Natural killer cell (primary cell): ENCODE measurements at regions not wholly inside any gene's neighbourhood (a gene's known extent, or its start where the extent isn't known, plus 50 kb on each side); places are given as distances from the start of the nearest gene placed in this dataset.

Experiments
- ATAC-seq, 3 donors: fragments of 150-1000 bp in 2 of 3; fragments of 200-7000 bp in 1 of 3; cut with Tn5 transposase; 1 replicate in 1 of 3; 2 replicates in 2 of 3; pipeline ENCODE4 v1.10.0; 2021; ENCODE audit warnings: mild to moderate bottlenecking in 2 of 3, moderate library complexity in 2 of 3
- DNase-seq, 2 donors: peaks; one replicate each; pipeline versions ENCODE4 v3.0.0 to v3.0.0-alpha.2; 2013 to 2021; ENCODE audit warnings: mixed read lengths in 1 of 2
- H3K27ac ChIP-seq: one replicate; pipeline ENCODE4 v1.5.1; 2013; ENCODE audit warnings: mild to moderate bottlenecking, low read length
- H3K27me3 ChIP-seq: one replicate; pipeline ENCODE4 v1.6.1; 2013; ENCODE audit warnings: low read length; ENCODE audit not compliant: control insufficient read depth, insufficient read depth
- H3K36me3 ChIP-seq: one replicate; pipeline ENCODE4 v1.6.1; 2013; ENCODE audit warnings: low read length; ENCODE audit not compliant: control insufficient read depth, insufficient read depth
- H3K4me1 ChIP-seq: one replicate; pipeline ENCODE4 v1.6.1; 2013; ENCODE audit warnings: low read length; ENCODE audit not compliant: control insufficient read depth, insufficient read depth
- H3K4me3 ChIP-seq: one replicate; pipeline ENCODE4 v1.5.1; 2013; ENCODE audit warnings: low read length
- H3K9me3 ChIP-seq: one replicate; pipeline ENCODE4 v1.6.1; 2013; ENCODE audit warnings: low read length; ENCODE audit not compliant: control insufficient read depth, insufficient read depth
- H3K27ac Mint-ChIP-seq, 2 donors: one replicate each; pipeline ENCODE4 v1.8.0; 2022; ENCODE audit warnings: mild to moderate bottlenecking in 2 of 2, mixed read lengths in 2 of 2, moderate library complexity in 1 of 2
- H3K27me3 Mint-ChIP-seq, 2 donors: one replicate each; pipeline ENCODE4 v1.8.0; 2022; ENCODE audit warnings: low read depth in 2 of 2, mixed read lengths in 2 of 2
- H3K36me3 Mint-ChIP-seq: one replicate; pipeline ENCODE4 v1.8.0; 2022; ENCODE audit warnings: mixed read lengths
- H3K4me1 Mint-ChIP-seq, 2 donors: one replicate each; pipeline ENCODE4 v1.8.0; 2022; ENCODE audit warnings: mixed read lengths in 2 of 2
- H3K4me3 Mint-ChIP-seq: one replicate; pipeline ENCODE4 v1.8.0; 2022; ENCODE audit warnings: mild to moderate bottlenecking, moderate library complexity, mixed read lengths
- H3K9me3 Mint-ChIP-seq, 2 donors: one replicate each; pipeline ENCODE4 v1.8.0; 2022; ENCODE audit warnings: mixed read lengths in 2 of 2
- whole genome bisulfite sequencing: methylation state at CpG from one replicate; pipeline ENCODE4 v1.1.7; 2013; ENCODE audit warnings: missing lambda C conversion rate; ENCODE audit not compliant: insufficient coverage; 5-methylcytosine and 5-hydroxymethylcytosine counted together
- intact Hi-C: fragments of 100-400 bp; cut with micrococcal nuclease; formaldehyde crosslinking; loops from one replicate; pipeline ENCODE4 v1.14.2; 2022
- TF ChIP-seq, protein P1 (sequence below): fragments of 200-600 bp; IDR thresholded peaks from one replicate; pipeline ENCODE4 v1.8.0; 2022; ENCODE audit warnings: antibody characterized with exemption

DNA sequence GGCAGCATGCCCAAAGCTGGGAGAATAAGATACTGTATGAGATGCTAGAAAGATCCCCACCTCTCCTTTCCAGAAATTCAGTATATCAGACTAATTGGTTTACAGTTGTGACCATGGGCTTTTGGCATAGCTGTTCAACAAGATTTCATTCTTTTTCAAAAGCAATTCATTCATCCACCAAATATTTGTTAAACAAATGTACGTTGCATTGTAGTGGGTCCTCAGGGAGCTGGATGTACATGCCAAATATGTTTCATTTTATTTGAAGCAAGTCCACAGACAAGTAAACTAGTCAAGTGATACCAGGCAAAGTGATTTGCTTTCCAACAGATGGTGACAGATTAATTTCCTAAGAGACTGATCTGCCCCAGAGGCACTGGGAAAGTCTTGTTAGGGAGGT lies 85.8 kb upstream of the ESR1 start:
- intact Hi-C loops, result no loop called here
- ATAC-seq, result no peak
- H3K27me3 Mint-ChIP-seq, result peaks cover 0 to 8% of the 10 kb centered on the region in 2 donors
- DNase-seq, result no peak
- no peak overlapping the region for H3K4me3 Mint-ChIP-seq
- H3K36me3 ChIP-seq, result no peaks in the 10 kb centered on the region
- no peaks in the 10 kb centered on the region for H3K4me1 Mint-ChIP-seq
- no peaks in the 10 kb centered on the region for H3K4me1 ChIP-seq
- no peaks in the 10 kb centered on the region for H3K27me3 ChIP-seq
- WGBS, result 100% methylated on average over 1 of the region's 1 CpG
- TF ChIP-seq, protein P1, sequence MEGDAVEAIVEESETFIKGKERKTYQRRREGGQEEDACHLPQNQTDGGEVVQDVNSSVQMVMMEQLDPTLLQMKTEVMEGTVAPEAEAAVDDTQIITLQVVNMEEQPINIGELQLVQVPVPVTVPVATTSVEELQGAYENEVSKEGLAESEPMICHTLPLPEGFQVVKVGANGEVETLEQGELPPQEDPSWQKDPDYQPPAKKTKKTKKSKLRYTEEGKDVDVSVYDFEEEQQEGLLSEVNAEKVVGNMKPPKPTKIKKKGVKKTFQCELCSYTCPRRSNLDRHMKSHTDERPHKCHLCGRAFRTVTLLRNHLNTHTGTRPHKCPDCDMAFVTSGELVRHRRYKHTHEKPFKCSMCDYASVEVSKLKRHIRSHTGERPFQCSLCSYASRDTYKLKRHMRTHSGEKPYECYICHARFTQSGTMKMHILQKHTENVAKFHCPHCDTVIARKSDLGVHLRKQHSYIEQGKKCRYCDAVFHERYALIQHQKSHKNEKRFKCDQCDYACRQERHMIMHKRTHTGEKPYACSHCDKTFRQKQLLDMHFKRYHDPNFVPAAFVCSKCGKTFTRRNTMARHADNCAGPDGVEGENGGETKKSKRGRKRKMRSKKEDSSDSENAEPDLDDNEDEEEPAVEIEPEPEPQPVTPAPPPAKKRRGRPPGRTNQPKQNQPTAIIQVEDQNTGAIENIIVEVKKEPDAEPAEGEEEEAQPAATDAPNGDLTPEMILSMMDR, result no peak
- H3K27ac Mint-ChIP-seq, result no peak overlapping the region
- no peaks in the 10 kb centered on the region for H3K36me3 Mint-ChIP-seq
- H3K27ac ChIP-seq, result no peak overlapping the region
- no peaks in the 10 kb centered on the region for H3K9me3 ChIP-seq
- H3K4me3 ChIP-seq, result no peak overlapping the region
- no peaks in the 10 kb centered on the region for H3K9me3 Mint-ChIP-seq

DNA sequence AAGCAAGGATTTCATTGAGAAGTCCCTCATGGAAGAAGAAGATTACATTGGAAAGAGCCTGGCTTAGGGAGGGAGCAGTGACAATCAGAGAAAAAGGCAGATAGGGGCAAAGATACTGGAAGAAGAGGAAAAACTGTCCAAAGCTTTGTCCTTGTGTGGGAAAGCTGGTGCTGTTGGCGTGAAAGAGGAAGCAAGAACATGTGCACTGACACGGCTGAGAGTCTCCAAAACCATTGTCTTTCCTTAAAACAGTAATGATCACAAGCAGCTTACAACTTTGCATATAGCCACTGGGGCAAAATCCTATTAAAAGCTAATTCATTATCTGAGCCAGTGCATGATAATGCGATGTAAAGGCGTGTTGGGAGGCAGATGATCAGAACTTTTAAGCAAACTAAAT lies 85.1 kb upstream of the ESR1 start:
- Mint-ChIP-seq H3K4me1 (no peaks in the 10 kb centered on the region), H3K27me3 (peaks cover 0 to 8% of the 10 kb centered on the region in 2 donors), H3K9me3 (no peaks in the 10 kb centered on the region), H3K36me3 (no peaks in the 10 kb centered on the region), H3K27ac (no peak overlapping the region), H3K4me3 (no peak overlapping the region)
- ATAC-seq, result no peak
- Histone ChIP-seq H3K36me3 (no peaks in the 10 kb centered on the region), H3K27ac (no peak overlapping the region), H3K9me3 (no peaks in the 10 kb centered on the region), H3K27me3 (no peaks in the 10 kb centered on the region), H3K4me3 (no peak overlapping the region), H3K4me1 (no peaks in the 10 kb centered on the region)
- TF ChIP-seq, protein P1, result no peak
- intact Hi-C loops, result no loop called here
- 66% methylated on average over 4 of the region's 4 CpGs for WGBS
- no peak for DNase-seq

DNA sequence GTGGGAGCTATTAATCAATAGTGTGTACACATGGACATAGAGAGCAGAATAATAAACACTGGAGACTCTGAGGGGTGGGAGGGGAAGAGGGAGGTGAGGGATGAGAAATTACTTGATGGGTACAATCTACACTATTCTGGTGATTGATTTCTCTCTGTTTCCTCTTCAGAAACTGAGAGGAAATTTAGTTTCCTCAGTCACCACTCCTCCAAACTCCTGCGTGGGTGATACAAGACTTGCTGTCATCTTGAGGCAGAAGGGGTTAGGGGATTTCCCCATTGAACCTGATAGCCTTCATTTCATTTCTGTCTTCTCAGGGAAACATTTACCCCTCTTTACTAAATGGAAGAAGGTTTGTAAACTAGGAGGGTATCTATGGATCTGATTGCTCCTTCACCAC lies 84.3 kb upstream of the ESR1 start:
- Histone ChIP-seq H3K4me3 (no peak overlapping the region), H3K27ac (no peak overlapping the region), H3K4me1 (no peaks in the 10 kb centered on the region), H3K27me3 (no peaks in the 10 kb centered on the region), H3K9me3 (no peaks in the 10 kb centered on the region), H3K36me3 (no peaks in the 10 kb centered on the region)
- no peaks in the 10 kb centered on the region for H3K36me3 Mint-ChIP-seq
- no peak overlapping the region for H3K4me3 Mint-ChIP-seq
- TF ChIP-seq, protein P1, result no peak
- H3K4me1 Mint-ChIP-seq, result no peaks in the 10 kb centered on the region
- H3K27ac Mint-ChIP-seq, result no peak overlapping the region
- H3K27me3 Mint-ChIP-seq, result peaks cover 0 to 8% of the 10 kb centered on the region in 2 donors
- peak in 1 of 2 donors; percentile 59 for DNase-seq
- H3K9me3 Mint-ChIP-seq, result no peaks in the 10 kb centered on the region
- WGBS, result no CpG with 5 or more reads among the region's 1 CpG
- no peak for ATAC-seq
- intact Hi-C loops, result no loop called here

DNA sequence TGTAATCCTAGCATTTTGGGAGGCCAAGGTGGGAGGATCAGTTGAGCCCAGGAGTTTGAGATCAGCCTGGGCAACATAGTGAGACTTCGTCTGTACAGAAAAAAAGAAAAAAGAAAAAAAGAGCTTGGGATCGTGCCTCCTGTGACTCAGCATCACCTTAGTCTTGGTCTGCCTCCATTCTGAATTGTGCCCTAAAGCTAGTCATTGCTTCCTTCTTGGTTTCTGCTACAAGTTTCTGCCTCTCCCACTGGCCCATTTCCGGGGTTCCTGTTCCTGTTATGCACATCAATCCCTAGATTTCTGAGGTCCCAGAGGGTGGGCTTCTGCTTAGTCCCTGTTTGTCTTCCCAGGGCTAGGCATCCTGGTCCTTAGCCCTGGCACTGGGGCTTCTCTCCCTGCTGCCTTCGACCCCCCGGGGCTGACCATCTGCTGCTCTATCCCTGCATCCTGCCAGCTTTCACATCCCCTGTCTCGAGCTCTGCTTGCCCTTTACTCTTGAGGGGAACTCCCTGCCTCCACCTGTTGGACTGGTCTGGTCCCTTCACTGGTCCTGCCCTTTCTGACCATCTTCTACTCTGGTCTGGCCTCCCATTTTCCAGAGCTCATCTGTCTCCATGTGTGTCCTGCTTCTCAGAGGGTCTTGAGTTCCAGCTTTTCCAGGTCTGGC lies 77.5 kb upstream of the ESR1 start:
- no peaks in the 10 kb centered on the region for H3K36me3 Mint-ChIP-seq

More for the DNA sequence above, 77.5 kb upstream of the ESR1 start:
- H3K27me3 Mint-ChIP-seq, result no peaks in the 10 kb centered on the region
- intact Hi-C loops, result no loop called here
- TF ChIP-seq, protein P1, result no peak
- Histone ChIP-seq H3K4me3 (no peak overlapping the region), H3K36me3 (no peaks in the 10 kb centered on the region), H3K9me3 (no peaks in the 10 kb centered on the region), H3K27ac (no peak overlapping the region), H3K4me1 (no peaks in the 10 kb centered on the region), H3K27me3 (no peaks in the 10 kb centered on the region)
- no peak overlapping the region for H3K27ac Mint-ChIP-seq
- no peak for ATAC-seq
- H3K4me1 Mint-ChIP-seq, result no peaks in the 10 kb centered on the region
- H3K9me3 Mint-ChIP-seq, result no peaks in the 10 kb centered on the region
- no peak for DNase-seq
- WGBS, result 83% methylated on average over 6 of the region's 6 CpGs
- no peak overlapping the region for H3K4me3 Mint-ChIP-seq
